ENCODE measurements at regions not wholly inside any gene's neighbourhood (a gene's known extent, or its start where the extent isn't known, plus 50 kb on each side); places are given as distances from the start of the nearest gene placed in this dataset.

- no peak for TF ChIP-seq JUN (IDR thresholded peaks at IDR 0.05)
- no peak for TF ChIP-seq NFE2L2 (conservative IDR thresholded peaks at IDR 0.05; ENCODE audit: low read length)
- TF ChIP-seq, protein P1, sequence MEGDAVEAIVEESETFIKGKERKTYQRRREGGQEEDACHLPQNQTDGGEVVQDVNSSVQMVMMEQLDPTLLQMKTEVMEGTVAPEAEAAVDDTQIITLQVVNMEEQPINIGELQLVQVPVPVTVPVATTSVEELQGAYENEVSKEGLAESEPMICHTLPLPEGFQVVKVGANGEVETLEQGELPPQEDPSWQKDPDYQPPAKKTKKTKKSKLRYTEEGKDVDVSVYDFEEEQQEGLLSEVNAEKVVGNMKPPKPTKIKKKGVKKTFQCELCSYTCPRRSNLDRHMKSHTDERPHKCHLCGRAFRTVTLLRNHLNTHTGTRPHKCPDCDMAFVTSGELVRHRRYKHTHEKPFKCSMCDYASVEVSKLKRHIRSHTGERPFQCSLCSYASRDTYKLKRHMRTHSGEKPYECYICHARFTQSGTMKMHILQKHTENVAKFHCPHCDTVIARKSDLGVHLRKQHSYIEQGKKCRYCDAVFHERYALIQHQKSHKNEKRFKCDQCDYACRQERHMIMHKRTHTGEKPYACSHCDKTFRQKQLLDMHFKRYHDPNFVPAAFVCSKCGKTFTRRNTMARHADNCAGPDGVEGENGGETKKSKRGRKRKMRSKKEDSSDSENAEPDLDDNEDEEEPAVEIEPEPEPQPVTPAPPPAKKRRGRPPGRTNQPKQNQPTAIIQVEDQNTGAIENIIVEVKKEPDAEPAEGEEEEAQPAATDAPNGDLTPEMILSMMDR (IDR thresholded peaks at IDR 0.05) = no peak
- TF ChIP-seq, protein P2, sequence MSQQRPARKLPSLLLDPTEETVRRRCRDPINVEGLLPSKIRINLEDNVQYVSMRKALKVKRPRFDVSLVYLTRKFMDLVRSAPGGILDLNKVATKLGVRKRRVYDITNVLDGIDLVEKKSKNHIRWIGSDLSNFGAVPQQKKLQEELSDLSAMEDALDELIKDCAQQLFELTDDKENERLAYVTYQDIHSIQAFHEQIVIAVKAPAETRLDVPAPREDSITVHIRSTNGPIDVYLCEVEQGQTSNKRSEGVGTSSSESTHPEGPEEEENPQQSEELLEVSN (IDR thresholded peaks at IDR 0.05; ENCODE audit: borderline replicate concordance, low read depth) = no peak
Observed at GRCh38 chr4:137043184-137043583, 489.1 kb downstream of the PCDH18 start.

All from A549 (cell line).